Type B pancreatic cell (in vitro differentiated cells): ENCODE measurements at regions not wholly inside any gene's neighbourhood (a gene's known extent, or its start where the extent isn't known, plus 50 kb on each side); places are given as distances from the start of the nearest gene placed in this dataset.

Source experiments
- DNase-seq: peaks from one replicate; pipeline ENCODE4 v3.0.0; 2021; ENCODE audit warnings: mixed read lengths; ENCODE audit not compliant: unreplicated experiment; ENCODE audit errors: extremely low spot score
- H3K27ac Mint-ChIP-seq: 2 replicates; pipeline ENCODE4 v1.8.0; 2021; ENCODE audit warnings: mild to moderate bottlenecking, mixed read lengths
- H3K27me3 Mint-ChIP-seq: 2 replicates; pipeline ENCODE4 v1.8.0; 2021; ENCODE audit warnings: mixed read lengths
- H3K36me3 Mint-ChIP-seq: 2 replicates; pipeline ENCODE4 v1.8.0; 2021; ENCODE audit warnings: mixed read lengths
- H3K4me1 Mint-ChIP-seq: one replicate; pipeline ENCODE4 v1.8.0; 2021; ENCODE audit warnings: mixed read lengths; ENCODE audit not compliant: unreplicated experiment
- H3K4me3 Mint-ChIP-seq: 2 replicates; pipeline ENCODE4 v1.8.0; 2021; ENCODE audit warnings: mild to moderate bottlenecking, mixed read lengths
- H3K9me3 Mint-ChIP-seq: 2 replicates; pipeline ENCODE4 v1.8.0; 2021; ENCODE audit warnings: mixed read lengths
- TF ChIP-seq, protein P1 (sequence below): fragments of 200-600 bp; sonication (generic); conservative IDR thresholded peaks from 2 replicates; pipeline ENCODE4 v1.5.0; 2021; ENCODE audit warnings: antibody characterized with exemption, mild to moderate bottlenecking

DNA sequence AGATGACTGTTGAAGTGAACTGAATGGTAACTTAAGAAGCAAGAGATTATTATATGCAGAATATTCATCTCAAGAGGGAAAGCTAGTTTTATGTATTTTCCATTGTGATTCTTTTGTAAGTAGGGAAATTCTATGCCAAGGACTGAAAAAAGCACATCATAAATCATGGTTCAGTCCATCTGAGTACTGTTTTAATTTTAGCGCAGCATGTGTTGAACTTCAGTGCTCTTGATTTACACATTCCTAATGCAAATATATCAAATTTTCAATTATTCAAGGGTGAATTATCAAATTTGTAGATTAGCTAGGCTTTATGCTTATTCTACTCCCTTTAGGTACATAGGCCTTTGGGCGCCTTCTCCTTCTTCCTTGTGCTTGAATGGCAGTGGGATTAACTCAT, 50.3 kb upstream of the TCF12 start:
- TF ChIP-seq, protein P1, sequence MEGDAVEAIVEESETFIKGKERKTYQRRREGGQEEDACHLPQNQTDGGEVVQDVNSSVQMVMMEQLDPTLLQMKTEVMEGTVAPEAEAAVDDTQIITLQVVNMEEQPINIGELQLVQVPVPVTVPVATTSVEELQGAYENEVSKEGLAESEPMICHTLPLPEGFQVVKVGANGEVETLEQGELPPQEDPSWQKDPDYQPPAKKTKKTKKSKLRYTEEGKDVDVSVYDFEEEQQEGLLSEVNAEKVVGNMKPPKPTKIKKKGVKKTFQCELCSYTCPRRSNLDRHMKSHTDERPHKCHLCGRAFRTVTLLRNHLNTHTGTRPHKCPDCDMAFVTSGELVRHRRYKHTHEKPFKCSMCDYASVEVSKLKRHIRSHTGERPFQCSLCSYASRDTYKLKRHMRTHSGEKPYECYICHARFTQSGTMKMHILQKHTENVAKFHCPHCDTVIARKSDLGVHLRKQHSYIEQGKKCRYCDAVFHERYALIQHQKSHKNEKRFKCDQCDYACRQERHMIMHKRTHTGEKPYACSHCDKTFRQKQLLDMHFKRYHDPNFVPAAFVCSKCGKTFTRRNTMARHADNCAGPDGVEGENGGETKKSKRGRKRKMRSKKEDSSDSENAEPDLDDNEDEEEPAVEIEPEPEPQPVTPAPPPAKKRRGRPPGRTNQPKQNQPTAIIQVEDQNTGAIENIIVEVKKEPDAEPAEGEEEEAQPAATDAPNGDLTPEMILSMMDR = no peak
- Mint-ChIP-seq H3K4me1 (peaks cover 16% of the 10 kb centered on the region), H3K27me3 (no peaks in the 10 kb centered on the region), H3K9me3 (no peaks in the 10 kb centered on the region), H3K4me3 (no peak overlapping the region), H3K36me3 (no peaks in the 10 kb centered on the region), H3K27ac (no peak overlapping the region)
- DNase-seq = no peak

DNA sequence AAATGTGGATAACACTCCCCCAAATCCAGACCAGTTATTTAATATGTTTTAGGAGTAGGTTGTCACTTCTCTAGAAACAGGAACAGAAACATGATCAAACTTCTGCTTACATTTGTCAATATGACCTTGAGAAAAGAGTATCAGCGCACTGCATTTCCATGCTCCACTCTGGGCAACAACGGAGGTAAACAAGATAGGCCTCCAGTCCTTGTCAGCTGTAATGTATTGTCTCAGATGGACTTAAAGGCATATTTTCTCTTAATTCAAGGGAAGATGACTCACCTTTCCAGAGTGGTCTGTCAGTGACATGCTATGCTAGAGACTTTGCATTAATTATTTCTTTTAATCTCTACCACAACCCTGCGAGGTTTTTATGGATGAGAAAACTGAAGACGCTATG, 51.6 kb upstream of the TCF12 start:
- no peaks in the 10 kb centered on the region for H3K36me3 Mint-ChIP-seq
- H3K9me3 Mint-ChIP-seq = no peaks in the 10 kb centered on the region
- TF ChIP-seq, protein P1 = no peak
- H3K4me3 Mint-ChIP-seq = no peak overlapping the region
- H3K4me1 Mint-ChIP-seq = peaks cover 10% of the 10 kb centered on the region
- H3K27ac Mint-ChIP-seq = no peak overlapping the region
- H3K27me3 Mint-ChIP-seq = no peaks in the 10 kb centered on the region
- no peak for DNase-seq

DNA sequence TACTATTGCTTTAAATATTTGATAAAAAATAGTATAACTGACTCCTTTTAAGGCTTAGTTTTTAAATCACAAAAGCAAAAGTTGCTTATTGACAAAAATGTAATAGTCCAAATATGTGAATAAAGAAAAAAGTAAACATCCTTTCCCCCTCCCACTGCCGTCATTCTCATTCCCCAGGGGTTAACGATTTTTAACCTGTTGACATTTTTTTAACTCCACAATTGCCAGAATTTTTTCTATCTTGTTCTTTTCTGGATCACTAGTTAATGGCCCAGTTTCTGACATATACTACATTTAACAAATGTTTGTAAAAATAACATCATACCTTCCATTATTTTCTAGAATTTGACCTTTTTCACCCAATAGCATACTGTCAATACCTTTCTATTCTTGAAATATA, 60.6 kb upstream of the TCF12 start:
- Mint-ChIP-seq H3K4me1 (no peaks in the 10 kb centered on the region), H3K27ac (no peak overlapping the region), H3K4me3 (no peak overlapping the region), H3K36me3 (no peaks in the 10 kb centered on the region), H3K27me3 (no peaks in the 10 kb centered on the region), H3K9me3 (no peaks in the 10 kb centered on the region)
- TF ChIP-seq, protein P1 = no peak
- DNase-seq = no peak

DNA sequence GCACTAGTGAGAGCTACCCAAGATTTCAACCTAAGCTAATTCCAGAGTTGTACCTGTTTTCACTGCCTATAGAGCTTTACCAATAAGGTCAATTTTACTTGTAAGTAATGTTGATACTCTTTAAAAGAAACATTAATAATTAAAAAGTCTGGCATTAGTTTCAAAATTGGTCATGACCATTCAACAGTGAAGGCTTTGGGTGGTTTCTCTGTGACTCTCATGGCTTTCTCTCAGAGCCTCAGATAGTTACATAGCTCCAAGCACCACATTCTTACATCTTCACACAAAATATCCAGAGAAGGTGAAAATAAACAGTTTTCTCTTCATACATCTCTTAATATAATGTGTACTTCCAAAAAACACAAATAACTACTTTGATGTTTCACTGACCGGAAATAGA, 61.5 kb upstream of the TCF12 start:
- Mint-ChIP-seq H3K9me3 (no peaks in the 10 kb centered on the region), H3K4me3 (no peak overlapping the region), H3K27me3 (no peaks in the 10 kb centered on the region), H3K27ac (no peak overlapping the region), H3K4me1 (no peaks in the 10 kb centered on the region), H3K36me3 (no peaks in the 10 kb centered on the region)
- DNase-seq = no peak
- TF ChIP-seq, protein P1 = no peak

DNA sequence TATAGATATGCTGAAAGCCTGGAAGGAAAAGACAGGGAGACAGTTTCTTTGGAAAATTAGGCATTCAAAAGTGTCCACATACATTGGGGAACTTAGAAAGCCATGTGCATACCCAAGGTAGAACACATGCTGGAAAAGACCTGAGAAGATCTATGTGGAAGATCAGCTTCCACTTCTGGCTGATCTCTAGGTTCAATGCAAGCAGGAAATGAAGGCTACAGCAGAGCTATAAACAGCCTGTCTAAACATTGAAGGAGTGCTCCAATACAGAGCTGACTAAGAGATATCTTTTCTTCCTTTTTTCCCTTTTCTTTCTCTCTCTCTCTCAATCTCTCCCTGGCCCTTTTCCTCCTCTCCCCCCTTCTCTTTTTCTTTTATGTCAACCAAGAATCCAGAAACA, 73.6 kb upstream of the TCF12 start:
- TF ChIP-seq, protein P1 = no peak
- Mint-ChIP-seq H3K27ac (no peak overlapping the region), H3K9me3 (peaks cover 6% of the 10 kb centered on the region), H3K27me3 (no peaks in the 10 kb centered on the region), H3K4me3 (no peak overlapping the region), H3K36me3 (no peaks in the 10 kb centered on the region), H3K4me1 (no peaks in the 10 kb centered on the region)
- no peak for DNase-seq

DNA sequence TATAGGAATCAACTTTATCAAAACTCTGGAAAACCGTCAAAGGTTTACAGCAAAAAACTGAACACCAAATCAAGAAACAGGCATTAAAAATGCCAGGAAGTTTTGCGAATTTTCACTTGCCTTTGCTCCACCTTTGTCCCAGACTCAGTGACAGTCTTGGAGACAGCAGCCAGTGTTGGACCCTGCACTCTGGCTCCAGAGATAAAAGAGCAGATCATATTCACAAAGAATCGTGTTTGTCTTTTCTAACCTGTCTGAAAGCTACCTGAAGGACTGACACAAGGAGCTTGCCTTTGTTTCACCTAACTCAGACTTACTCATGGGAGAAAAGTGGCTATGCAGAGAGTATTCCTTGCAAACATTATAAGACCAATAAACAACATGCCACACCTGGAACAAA, 74.0 kb upstream of the TCF12 start:
- no peak overlapping the region for H3K4me3 Mint-ChIP-seq
- no peaks in the 10 kb centered on the region for H3K36me3 Mint-ChIP-seq
- TF ChIP-seq, protein P1 = no peak
- H3K4me1 Mint-ChIP-seq = no peaks in the 10 kb centered on the region
- H3K27me3 Mint-ChIP-seq = no peaks in the 10 kb centered on the region
- no peak for DNase-seq
- peaks cover 6% of the 10 kb centered on the region for H3K9me3 Mint-ChIP-seq
- no peak overlapping the region for H3K27ac Mint-ChIP-seq
